HepG2 (cell line): ENCODE measurements at regions not wholly inside any gene's neighbourhood (a gene's known extent, or its start where the extent isn't known, plus 50 kb on each side); places are given as distances from the start of the nearest gene placed in this dataset.

ENCODE experiments used
- AGO1 ChIP-seq: fragments of 200-400 bp; formaldehyde crosslinking; IDR thresholded peaks from 2 replicates; pipeline ENCODE4 v1.6.1; 2017; ENCODE audit warnings: mild to moderate bottlenecking, low read depth, low read length, moderate library complexity; ENCODE audit not compliant: poor library complexity, severe bottlenecking
- CTCF ChIP-seq: sonication (generic); formaldehyde crosslinking; IDR thresholded peaks from 2 replicates; pipeline ENCODE4 v1.5.0; 2020; ENCODE audit warnings: mild to moderate bottlenecking, missing genetic modification reagents, moderate library complexity
- FOSL2 ChIP-seq: sonication (generic); formaldehyde crosslinking; IDR thresholded peaks from 2 replicates; pipeline ENCODE4 v1.4.0; 2020; ENCODE audit warnings: missing genetic modification reagents
- FOXM1 ChIP-seq: sonication (generic); formaldehyde crosslinking; IDR thresholded peaks from 2 replicates; pipeline ENCODE4 v1.5.0; 2020; ENCODE audit warnings: missing genetic modification reagents
- GRHL1 ChIP-seq: sonication (generic); formaldehyde crosslinking; conservative IDR thresholded peaks from 2 replicates; pipeline ENCODE4 v1.8.0; 2022; ENCODE audit warnings: missing genetic modification reagents
- ISL2 ChIP-seq: sonication (generic); formaldehyde crosslinking; IDR thresholded peaks from 2 replicates; pipeline ENCODE4 v1.5.0; 2020; ENCODE audit warnings: missing genetic modification reagents
- MAFK ChIP-seq, 2 experiments: IDR thresholded peaks in 1 of 2; conservative IDR thresholded peaks in 1 of 2; 2 replicates each; pipeline ENCODE4 v1.6.1; 2011; ENCODE audit warnings: improper control_type of control experiment in 2 of 2, low read length in 2 of 2
- PPARG ChIP-seq: conservative IDR thresholded peaks from 2 replicates; pipeline ENCODE4 v1.6.1; 2016; ENCODE audit warnings: missing biosample characterization, missing genetic modification reagents
- SKI ChIP-seq: fragments of 450-650 bp; IDR thresholded peaks from one replicate; pipeline ENCODE4 v1.6.1; 2018; ENCODE audit warnings: mild to moderate bottlenecking; ENCODE audit not compliant: partially characterized antibody
- TSC22D2 ChIP-seq: sonication (generic); formaldehyde crosslinking; IDR thresholded peaks from 2 replicates; pipeline ENCODE4 v1.5.1; 2020; ENCODE audit warnings: missing genetic modification reagents, mild to moderate bottlenecking, borderline replicate concordance
- ZBTB14 ChIP-seq: sonication (generic); formaldehyde crosslinking; IDR thresholded peaks from 2 replicates; pipeline ENCODE4 v1.4.0; 2020; ENCODE audit warnings: missing genetic modification reagents
- ZBTB8A ChIP-seq: sonication (generic); formaldehyde crosslinking; IDR thresholded peaks from 2 replicates; pipeline ENCODE4 v1.4.0; 2020; ENCODE audit warnings: mild to moderate bottlenecking, low read depth, missing genetic modification reagents, borderline replicate concordance
- ZFX ChIP-seq: sonication (generic); formaldehyde crosslinking; IDR thresholded peaks from 2 replicates; pipeline ENCODE4 v1.4.0; 2020; ENCODE audit warnings: mild to moderate bottlenecking, low read depth, missing genetic modification reagents, moderate library complexity
- ZNF101 ChIP-seq: sonication (generic); formaldehyde crosslinking; IDR thresholded peaks from 2 replicates; pipeline ENCODE4 v1.4.0; 2020; ENCODE audit warnings: mild to moderate bottlenecking, low read depth, missing genetic modification reagents, borderline replicate concordance
- ZNF567 ChIP-seq: sonication (generic); formaldehyde crosslinking; IDR thresholded peaks from 2 replicates; pipeline ENCODE4 v1.8.1; 2023; ENCODE audit warnings: mild to moderate bottlenecking, missing genetic modification reagents, borderline replicate concordance
- ZNF574 ChIP-seq: sonication (generic); formaldehyde crosslinking; IDR thresholded peaks from 2 replicates; pipeline ENCODE4 v1.4.0; 2020; ENCODE audit warnings: missing genetic modification reagents
- ZNF597 ChIP-seq: sonication (generic); formaldehyde crosslinking; IDR thresholded peaks from 2 replicates; pipeline ENCODE4 v1.5.0; 2020; ENCODE audit warnings: missing genetic modification reagents
- ZNF782 ChIP-seq: sonication (generic); formaldehyde crosslinking; IDR thresholded peaks from 2 replicates; pipeline ENCODE4 v1.4.0; 2020; ENCODE audit warnings: missing genetic modification reagents, mild to moderate bottlenecking, borderline replicate concordance
- ZSCAN29 ChIP-seq: sonication (generic); formaldehyde crosslinking; conservative IDR thresholded peaks from 2 replicates; pipeline ENCODE4 v1.4.0; 2020; ENCODE audit warnings: mild to moderate bottlenecking, missing genetic modification reagents

GRCh38 chr2:145822892-145823534, 1303.1 kb upstream of the ZEB2 start (continued):
- no peak for TF ChIP-seq ZBTB8A (CRISPR knock-in tag)
- TF ChIP-seq ZBTB14 (CRISPR knock-in tag), result no peak
- no peak for TF ChIP-seq TSC22D2 (CRISPR knock-in tag)
- TF ChIP-seq ZNF597 (CRISPR knock-in tag), result no peak
- TF ChIP-seq CTCF (CRISPR knock-in tag), result no peak
- TF ChIP-seq ZNF101 (CRISPR knock-in tag), result 0 out of 2 replicates have a peak, but pooled peaks have one; percentile 37
- TF ChIP-seq FOSL2 (CRISPR knock-in tag), result peak; percentile 25; the same call in 1 of the 2 replicates
- TF ChIP-seq AGO1, result no peak
- TF ChIP-seq ISL2 (CRISPR knock-in tag), result peak; percentile 99
- peak in 1 of 2 experiments; percentile 48; a peak in 1 of 4 replicates for TF ChIP-seq MAFK (conservative IDR thresholded peaks at IDR 0.05 in 1 of 2, IDR thresholded peaks at IDR 0.05 in 1 of 2; ENCODE audit: low read length in 2 of 2)
- TF ChIP-seq GRHL1 (CRISPR knock-in tag), result no peak
- no peak for TF ChIP-seq ZFX
- no peak for TF ChIP-seq SKI
- no peak; the same call in 1 of the 2 replicates for TF ChIP-seq ZSCAN29
- peak; percentile 96 for TF ChIP-seq PPARG
- TF ChIP-seq ZNF782 (CRISPR knock-in tag), result no peak
- TF ChIP-seq FOXM1, result no peak
- no peak for TF ChIP-seq ZNF574 (CRISPR knock-in tag)
- TF ChIP-seq ZNF567 (CRISPR knock-in tag), result no peak
